ENCODE measurements at regions not wholly inside any gene's neighbourhood (a gene's known extent, or its start where the extent isn't known, plus 50 kb on each side); places are given as distances from the start of the nearest gene placed in this dataset.

DNA sequence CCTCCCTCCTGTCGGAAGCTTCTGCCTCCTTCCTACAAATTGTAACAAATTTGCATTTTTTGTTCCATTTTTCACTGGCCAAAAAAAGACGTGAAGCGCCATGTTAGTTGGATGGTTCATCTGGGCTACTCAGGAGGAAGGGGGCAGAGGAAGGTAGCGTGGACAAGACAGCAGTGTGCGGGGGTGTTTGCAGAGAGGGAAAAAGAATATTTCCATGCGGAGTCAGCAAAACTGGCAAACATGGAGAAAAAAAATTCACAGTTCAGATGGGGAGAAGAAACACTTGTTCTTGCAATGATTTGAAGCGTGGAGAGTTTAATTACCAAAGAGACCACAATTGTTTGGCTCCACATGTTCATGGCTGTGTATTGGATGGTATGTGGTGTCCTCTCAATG, 138.8 kb upstream of the ERCC4 start:
- H3K4me3 ChIP-seq (ENCODE audit: low read length), result no peak overlapping the region
- TF ChIP-seq, protein P1, sequence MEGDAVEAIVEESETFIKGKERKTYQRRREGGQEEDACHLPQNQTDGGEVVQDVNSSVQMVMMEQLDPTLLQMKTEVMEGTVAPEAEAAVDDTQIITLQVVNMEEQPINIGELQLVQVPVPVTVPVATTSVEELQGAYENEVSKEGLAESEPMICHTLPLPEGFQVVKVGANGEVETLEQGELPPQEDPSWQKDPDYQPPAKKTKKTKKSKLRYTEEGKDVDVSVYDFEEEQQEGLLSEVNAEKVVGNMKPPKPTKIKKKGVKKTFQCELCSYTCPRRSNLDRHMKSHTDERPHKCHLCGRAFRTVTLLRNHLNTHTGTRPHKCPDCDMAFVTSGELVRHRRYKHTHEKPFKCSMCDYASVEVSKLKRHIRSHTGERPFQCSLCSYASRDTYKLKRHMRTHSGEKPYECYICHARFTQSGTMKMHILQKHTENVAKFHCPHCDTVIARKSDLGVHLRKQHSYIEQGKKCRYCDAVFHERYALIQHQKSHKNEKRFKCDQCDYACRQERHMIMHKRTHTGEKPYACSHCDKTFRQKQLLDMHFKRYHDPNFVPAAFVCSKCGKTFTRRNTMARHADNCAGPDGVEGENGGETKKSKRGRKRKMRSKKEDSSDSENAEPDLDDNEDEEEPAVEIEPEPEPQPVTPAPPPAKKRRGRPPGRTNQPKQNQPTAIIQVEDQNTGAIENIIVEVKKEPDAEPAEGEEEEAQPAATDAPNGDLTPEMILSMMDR (IDR thresholded peaks at IDR 0.05; ENCODE audit: insufficient read depth, low read depth, low read length, missing control alignments), result no peak
- no peak for DNase-seq (ENCODE audit: low read depth)

DNA sequence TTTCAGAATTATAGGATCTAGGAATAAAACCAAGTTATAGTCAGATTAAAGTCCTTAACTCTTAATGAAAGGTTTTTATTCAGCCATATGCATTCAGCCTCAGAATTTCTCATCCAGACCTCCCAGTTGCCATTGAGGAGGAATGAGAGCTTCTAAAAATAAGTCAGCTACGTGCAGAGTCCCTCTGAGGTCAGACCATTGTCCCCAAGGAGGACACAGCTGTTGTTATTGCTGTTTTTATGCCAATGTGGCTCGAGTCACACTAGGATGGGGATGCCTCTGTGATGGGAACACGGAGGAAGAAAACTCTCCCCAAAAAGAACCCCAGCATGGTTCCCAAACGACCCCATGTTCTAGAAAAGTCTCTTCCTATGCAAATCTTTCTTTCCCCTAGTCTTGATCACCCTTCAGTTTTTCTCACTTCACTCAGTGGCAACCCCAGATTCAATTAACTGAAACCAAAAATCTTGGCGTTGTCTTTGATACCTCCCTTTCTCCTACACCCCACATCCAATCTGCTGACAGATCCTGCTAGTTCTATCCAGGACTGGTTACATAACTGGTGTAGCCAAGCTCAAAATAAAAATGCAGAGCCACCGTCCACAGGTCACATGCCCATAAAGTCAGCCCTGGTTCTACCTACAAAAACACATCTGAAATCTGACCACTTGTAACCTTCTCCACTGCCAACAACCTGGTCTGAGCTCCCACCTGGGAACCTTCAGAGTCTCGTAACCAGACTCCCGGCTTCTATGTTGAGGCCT, 138.2 kb upstream of the ERCC4 start:
- H3K4me3 ChIP-seq (ENCODE audit: low read length), result no peak overlapping the region
- DNase-seq (ENCODE audit: low read depth), result no peak
- TF ChIP-seq, protein P1 (IDR thresholded peaks at IDR 0.05; ENCODE audit: insufficient read depth, low read depth, low read length, missing control alignments), result no peak

DNA sequence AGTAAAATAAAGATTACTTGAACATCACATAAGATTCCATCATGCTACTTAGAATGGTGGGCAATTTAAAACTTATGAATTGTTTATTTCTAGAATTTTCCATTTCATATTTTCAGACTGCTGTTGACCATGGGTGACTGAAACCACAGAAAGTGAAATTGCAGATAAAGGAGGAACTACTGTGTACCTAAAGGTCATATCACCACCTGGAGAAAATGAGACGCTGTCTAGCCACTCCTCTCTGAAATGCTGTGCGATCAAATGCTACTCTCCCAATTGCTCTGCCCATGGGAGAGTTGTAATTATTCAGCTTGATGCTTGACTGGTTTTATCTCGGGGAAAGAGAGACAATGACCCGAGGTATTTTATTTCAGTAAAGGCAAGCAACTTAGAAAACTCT, 128.9 kb upstream of the ERCC4 start:
- TF ChIP-seq, protein P1 (IDR thresholded peaks at IDR 0.05; ENCODE audit: insufficient read depth, low read depth, low read length, missing control alignments), result no peak
- no peak for DNase-seq (ENCODE audit: low read depth)
- H3K4me3 ChIP-seq (ENCODE audit: low read length), result no peak overlapping the region

DNA sequence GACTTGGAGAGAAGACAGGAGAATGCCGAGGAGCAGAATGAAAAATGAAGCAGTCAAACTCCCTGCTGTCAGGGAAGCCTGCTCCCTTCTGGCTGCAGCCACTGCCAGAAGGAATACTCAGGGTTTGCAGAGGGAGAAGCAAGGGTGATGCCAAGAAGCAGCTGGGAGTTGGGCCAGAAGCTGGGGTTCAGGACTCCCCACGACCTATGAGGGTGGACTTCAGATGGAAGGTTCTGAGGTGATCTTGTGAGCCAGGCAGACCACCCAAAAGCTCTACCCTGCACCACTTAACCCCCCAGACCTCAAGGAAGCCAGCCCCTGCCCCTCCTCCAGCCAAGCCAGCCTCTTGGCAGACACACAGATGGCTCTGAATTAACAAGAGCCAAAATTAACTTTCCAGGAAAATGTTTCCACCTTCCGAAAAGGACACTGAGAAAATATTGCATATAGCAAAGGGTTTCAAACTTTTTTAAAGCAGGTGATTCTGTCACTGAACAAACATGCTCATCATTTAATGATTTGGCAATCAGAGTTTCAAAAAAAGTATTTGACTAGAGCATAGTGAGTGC, 126.0 kb upstream of the ERCC4 start:
- DNase-seq (ENCODE audit: low read depth), result no peak
- H3K4me3 ChIP-seq (ENCODE audit: low read length), result no peak overlapping the region
- TF ChIP-seq, protein P1 (IDR thresholded peaks at IDR 0.05; ENCODE audit: insufficient read depth, low read depth, low read length, missing control alignments), result no peak

DNA sequence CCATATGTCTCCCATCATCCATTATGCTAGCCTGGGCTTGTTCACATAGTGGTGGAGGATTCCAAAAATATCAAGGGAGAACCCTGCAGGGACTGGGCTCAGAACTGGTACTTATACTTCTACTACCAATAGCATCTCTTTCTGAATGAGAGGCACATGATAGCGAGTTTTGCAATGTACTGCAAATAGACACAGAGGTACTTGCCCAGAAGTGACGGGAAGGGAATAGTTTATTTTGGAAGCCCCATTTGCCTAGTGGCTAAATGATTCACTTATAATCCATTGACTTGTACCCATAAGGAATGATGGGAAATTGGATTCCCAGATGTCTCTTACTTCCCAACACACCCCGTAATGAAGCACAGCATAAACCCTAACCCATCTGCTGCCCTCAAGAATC, 124.8 kb upstream of the ERCC4 start:
- DNase-seq (ENCODE audit: low read depth), result no peak
- TF ChIP-seq, protein P1 (IDR thresholded peaks at IDR 0.05; ENCODE audit: insufficient read depth, low read depth, low read length, missing control alignments), result no peak
- H3K4me3 ChIP-seq (ENCODE audit: low read length), result no peak overlapping the region

DNA sequence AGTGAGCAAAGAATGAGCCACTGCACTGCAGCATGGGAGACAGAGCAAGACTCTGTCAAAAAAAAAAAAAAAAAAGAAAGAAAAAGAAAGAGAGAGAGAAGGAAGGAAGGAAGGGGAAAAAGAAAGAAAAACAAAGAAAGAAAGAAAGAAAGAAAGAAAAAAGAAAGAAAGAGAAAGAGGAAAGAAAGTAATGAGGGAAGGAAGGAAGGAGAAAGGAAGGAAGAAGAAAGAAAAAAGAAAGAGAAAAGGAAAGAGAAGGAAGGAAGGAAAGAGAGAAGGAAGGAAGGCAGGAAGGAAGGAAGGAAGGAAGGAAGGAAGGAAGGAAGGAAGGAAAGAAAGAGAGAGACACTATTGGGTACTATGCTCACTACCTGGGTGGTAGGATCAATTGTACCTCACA, 122.2 kb upstream of the ERCC4 start:
- no peak overlapping the region for H3K4me3 ChIP-seq (ENCODE audit: low read length)
- TF ChIP-seq, protein P1 (IDR thresholded peaks at IDR 0.05; ENCODE audit: insufficient read depth, low read depth, low read length, missing control alignments), result no peak
- DNase-seq (ENCODE audit: low read depth), result no peak

DNA sequence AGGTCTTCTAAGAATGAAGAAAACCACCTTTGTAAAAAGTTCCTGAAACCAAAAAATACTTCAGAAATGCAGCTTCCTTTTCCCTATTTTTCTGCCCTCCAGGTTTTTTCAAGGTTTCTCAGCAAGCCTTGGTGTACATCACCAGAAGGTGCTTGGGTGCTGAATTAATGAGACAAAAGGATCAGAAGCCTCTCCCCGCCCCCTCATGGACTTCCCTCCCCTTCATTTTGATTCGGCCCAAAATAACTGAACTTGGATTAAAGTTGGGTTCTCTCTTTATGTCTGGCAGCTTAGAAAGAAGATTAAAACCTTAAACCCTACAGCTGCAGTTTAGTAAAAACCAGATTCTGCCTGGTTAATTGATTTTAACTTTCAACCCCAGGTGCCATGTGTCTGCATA, 121.7 kb upstream of the ERCC4 start:
- no peak for DNase-seq (ENCODE audit: low read depth)
- TF ChIP-seq, protein P1 (IDR thresholded peaks at IDR 0.05; ENCODE audit: insufficient read depth, low read depth, low read length, missing control alignments), result no peak

More for the DNA sequence above, 121.7 kb upstream of the ERCC4 start:
- no peak overlapping the region for H3K4me3 ChIP-seq (ENCODE audit: low read length)
